GM12874 (cell line): ENCODE measurements at regions not wholly inside any gene's neighbourhood (a gene's known extent, or its start where the extent isn't known, plus 50 kb on each side); places are given as distances from the start of the nearest gene placed in this dataset.

Source experiments
- CTCF ChIP-seq: IDR thresholded peaks from 2 replicates; pipeline ENCODE4 v1.5.1; 2011; ENCODE audit warnings: low read depth, mild to moderate bottlenecking, control low read depth, low read length, moderate library complexity; ENCODE audit not compliant: insufficient read depth

DNA sequence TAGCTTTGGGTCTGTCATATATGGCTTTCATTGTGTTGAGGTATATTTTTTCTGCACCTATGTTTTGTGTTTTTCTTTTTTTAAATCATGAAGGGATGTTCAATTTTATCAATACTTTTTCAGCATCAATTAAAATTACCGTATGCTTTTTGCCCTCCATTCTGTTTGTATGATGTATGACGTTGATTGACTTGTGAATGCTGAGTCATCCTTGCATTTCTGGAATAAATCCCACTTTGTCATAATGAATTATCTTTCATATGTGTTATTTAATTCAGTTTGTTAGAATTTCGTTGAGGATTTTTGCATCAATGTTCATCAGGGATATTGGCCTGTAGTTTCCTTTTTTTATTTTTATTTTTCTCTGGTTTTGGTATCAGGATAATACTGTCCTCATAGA, 790.9 kb downstream of the TMEM182 start:
- no peak for TF ChIP-seq CTCF

DNA sequence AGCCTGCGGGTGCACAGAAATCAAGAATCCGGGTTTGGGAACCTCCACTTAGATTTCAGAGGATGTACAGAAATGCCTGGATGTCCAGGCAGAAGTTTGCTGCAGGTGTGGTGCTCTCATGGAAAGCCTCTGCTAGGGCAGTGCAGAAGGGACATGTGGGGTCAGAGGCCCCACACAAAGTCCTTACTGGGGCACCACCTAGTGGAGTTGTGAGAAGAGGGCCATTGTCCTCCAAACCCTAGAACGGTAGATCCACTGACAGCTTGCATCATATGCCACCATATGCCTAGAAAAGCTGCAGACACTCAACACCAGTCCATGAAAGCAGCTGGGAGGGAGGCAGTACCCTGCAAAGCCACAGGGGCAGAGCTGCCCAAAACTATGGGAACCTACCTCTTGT, 833.0 kb downstream of the TMEM182 start:
- TF ChIP-seq CTCF, result no peak

DNA sequence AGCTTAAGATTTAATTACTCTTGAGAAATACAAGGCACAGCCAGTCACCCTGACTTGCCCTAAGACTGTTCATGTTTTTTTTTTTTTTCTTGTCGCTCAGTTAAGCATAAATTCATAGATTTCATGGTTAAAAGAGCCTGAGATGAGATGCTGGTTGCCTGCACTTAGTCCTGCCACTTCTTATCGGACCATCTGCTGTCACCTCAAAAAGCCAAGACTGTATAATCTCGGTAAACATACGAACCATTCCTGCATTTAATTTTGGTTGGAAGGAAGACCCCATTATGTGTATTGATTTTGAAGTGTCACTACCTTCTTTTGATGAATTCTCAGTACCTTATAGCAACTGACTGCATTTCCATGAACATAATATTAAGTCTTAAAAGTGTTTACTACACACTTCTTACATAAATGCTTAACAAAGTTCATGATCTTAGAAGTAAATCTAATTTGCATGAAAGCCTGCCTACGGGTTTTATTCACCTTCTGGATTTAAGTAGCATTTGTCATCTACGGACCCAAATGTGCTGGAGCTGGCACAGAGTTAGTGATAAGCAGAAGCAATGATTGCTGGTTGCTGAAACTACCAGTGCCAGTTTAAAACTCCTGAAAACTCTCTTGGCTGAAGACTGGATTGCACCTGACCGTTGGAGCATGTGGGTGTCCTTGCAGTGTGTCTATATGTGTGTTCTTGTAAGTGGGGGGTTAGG, 843.4 kb downstream of the TMEM182 start:
- TF ChIP-seq CTCF, result no peak

DNA sequence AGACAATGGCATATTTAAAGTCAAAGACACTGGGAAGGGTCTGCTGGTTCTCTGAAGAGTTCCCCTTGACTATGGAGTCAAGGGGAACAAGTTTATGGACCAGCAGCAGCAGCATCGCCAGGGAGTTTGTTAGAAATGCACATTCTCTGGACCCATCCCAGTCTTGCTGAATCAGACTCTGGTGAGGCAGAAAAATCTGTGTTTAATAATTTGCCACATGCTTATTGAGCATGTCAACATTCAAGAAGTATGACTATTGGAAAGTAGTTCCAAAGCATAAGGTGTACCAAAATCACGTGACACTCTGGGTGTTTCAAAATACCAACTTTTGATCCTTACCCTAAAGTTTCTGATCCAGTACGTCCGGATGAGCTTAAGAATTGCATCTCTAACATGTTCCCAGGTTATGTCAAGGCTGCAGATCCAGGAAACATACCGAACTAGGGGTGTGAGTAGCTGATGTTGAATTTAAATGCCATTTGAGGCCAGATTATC, 853.8 kb downstream of the TMEM182 start:
- no peak for TF ChIP-seq CTCF

GRCh38 chr2:103616891-103617290, 855.1 kb downstream of the TMEM182 start:
- no peak for TF ChIP-seq CTCF

GRCh38 chr2:103618112-103618511, 856.3 kb downstream of the TMEM182 start:
- TF ChIP-seq CTCF, result no peak

DNA sequence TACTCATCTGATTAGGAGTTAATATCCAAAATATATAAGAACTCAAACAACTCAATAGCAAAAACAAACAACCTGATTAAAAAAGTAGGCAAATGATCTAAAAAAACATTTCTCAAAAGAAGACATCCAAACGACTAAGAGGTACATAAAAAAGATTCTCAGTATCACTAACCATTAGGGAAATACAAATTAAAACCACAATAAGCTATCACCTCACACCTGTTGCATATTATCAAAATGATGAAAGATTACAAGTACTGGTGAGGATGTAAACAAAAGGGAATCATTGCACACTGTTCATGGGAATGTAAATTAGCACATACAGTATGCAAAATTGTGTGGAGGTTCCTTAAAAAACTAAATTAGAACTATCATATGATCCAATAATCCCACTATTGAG, 865.5 kb downstream of the TMEM182 start:
- TF ChIP-seq CTCF, result no peak
